ENCODE measurements at regions not wholly inside any gene's neighbourhood (a gene's known extent, or its start where the extent isn't known, plus 50 kb on each side); places are given as distances from the start of the nearest gene placed in this dataset.

DNA sequence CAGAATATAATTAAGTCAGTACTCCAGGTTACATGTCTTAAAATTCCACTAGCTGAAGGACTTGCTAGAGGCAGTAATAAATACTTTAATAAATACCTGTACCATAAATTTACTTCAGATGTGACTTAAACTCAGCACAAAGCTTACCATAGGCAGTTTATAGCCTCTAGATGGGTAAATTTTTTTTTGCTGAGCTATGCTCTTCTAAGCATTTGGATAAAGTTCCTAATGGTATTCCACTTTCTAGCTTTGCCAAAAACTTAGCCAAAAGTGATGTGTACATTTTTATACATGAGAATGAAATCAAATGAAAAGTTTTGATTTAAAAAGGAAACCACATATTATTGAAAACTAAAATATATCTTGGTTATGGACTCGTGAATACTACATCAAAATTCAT is 63.7 kb upstream of the DHX40 start:
- POLR2A ChIA-PET: no interaction called here
- peaks cover 7% of the 10 kb centered on the region for H3K27me3 Mint-ChIP-seq
- no peak overlapping the region for H3K27ac Mint-ChIP-seq
- no peaks in the 10 kb centered on the region for H3K36me3 Mint-ChIP-seq (ENCODE audit: low read depth)
- H3K4me3 Mint-ChIP-seq: no peak overlapping the region
- CTCF ChIA-PET: interaction anchor here (0.8 kb wide), 1 partner anchor 11 kb away, joined by 3 read pairs; no protein-coding TSS in a partner anchor
- DNase-seq: no peak
- no peaks in the 10 kb centered on the region for H3K4me1 Mint-ChIP-seq
- H3K9me3 Mint-ChIP-seq: no peaks in the 10 kb centered on the region

DNA sequence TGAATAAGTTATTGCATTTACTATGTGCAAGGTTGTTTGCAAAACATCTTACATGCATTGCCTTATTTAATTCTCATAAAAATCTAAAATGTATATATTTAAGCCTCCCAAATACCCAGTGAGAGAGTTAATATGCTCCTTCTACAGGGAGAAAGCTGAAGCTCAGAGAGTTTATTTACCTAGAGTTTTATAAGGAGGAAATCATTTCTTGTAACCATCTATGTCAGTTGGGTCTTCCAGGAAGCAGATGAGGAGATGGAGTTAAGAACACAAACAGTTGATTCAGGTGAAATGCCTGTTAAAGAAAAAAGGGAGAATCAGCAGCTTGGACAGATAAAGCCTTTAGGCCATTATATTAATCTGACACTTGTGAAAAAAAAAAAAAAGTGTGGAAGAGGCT is 62.6 kb upstream of the DHX40 start:
- no peak overlapping the region for H3K27ac Mint-ChIP-seq
- H3K27me3 Mint-ChIP-seq: peaks cover 2% of the 10 kb centered on the region
- ChIA-PET POLR2A (no interaction called here), CTCF (interaction anchor here (0.7 kb wide), 1 partner anchor 179 kb away, joined by 3 read pairs; no protein-coding TSS in a partner anchor)
- H3K36me3 Mint-ChIP-seq (ENCODE audit: low read depth): no peaks in the 10 kb centered on the region
- H3K4me3 Mint-ChIP-seq: no peak overlapping the region
- no peak for DNase-seq
- H3K4me1 Mint-ChIP-seq: no peaks in the 10 kb centered on the region
- no peaks in the 10 kb centered on the region for H3K9me3 Mint-ChIP-seq

GRCh38 chr17:59503500-59503899 is 61.9 kb upstream of the DHX40 start:
- ChIA-PET POLR2A (no interaction called here), CTCF (interaction anchor here (0.7 kb wide), 1 partner anchor 179 kb away, joined by 3 read pairs; no protein-coding TSS in a partner anchor)
- peak; percentile 9 for DNase-seq
- Mint-ChIP-seq H3K36me3 (ENCODE audit: low read depth) (no peaks in the 10 kb centered on the region), H3K27ac (no peak overlapping the region), H3K4me3 (no peak overlapping the region), H3K9me3 (no peaks in the 10 kb centered on the region), H3K4me1 (no peaks in the 10 kb centered on the region), H3K27me3 (peaks cover 2% of the 10 kb centered on the region)

GRCh38 chr17:59504821-59505220 is 60.6 kb upstream of the DHX40 start:
- Mint-ChIP-seq H3K9me3 (no peaks in the 10 kb centered on the region), H3K36me3 (ENCODE audit: low read depth) (no peaks in the 10 kb centered on the region), H3K4me3 (no peak overlapping the region), H3K27me3 (peaks cover 2% of the 10 kb centered on the region), H3K27ac (no peak overlapping the region), H3K4me1 (no peaks in the 10 kb centered on the region)
- CTCF ChIA-PET: interaction anchor here (1.5 kb wide), 1 partner anchor 17 kb away, joined by 4 read pairs; no protein-coding TSS in a partner anchor
- POLR2A ChIA-PET: no interaction called here
- DNase-seq: peak; percentile 5

GRCh38 chr17:59505610-59506276 is 59.7 kb upstream of the DHX40 start:
- ChIA-PET POLR2A (no interaction called here), CTCF (interaction anchor here (1.5 kb wide), 2 partner anchors 12 to 16 kb away, joined by 3 to 4 read pairs; no protein-coding TSS in a partner anchor)
- Mint-ChIP-seq H3K36me3 (ENCODE audit: low read depth) (no peaks in the 10 kb centered on the region), H3K27ac (no peak overlapping the region), H3K9me3 (no peaks in the 10 kb centered on the region), H3K4me1 (no peaks in the 10 kb centered on the region), H3K4me3 (no peak overlapping the region), H3K27me3 (peaks cover 2% of the 10 kb centered on the region)
- DNase-seq: peak; percentile 0

GRCh38 chr17:59506894-59507726 is 58.3 kb upstream of the DHX40 start:
- ChIA-PET CTCF (interaction anchor here (0.5 kb wide), 1 partner anchor 50 kb away, joined by 3 read pairs; no protein-coding TSS in a partner anchor), POLR2A (no interaction called here)
- Mint-ChIP-seq H3K4me3 (no peak overlapping the region), H3K36me3 (ENCODE audit: low read depth) (no peaks in the 10 kb centered on the region), H3K27ac (no peak overlapping the region), H3K9me3 (no peaks in the 10 kb centered on the region), H3K4me1 (no peaks in the 10 kb centered on the region), H3K27me3 (no peaks in the 10 kb centered on the region)
- DNase-seq: no peak

DNA sequence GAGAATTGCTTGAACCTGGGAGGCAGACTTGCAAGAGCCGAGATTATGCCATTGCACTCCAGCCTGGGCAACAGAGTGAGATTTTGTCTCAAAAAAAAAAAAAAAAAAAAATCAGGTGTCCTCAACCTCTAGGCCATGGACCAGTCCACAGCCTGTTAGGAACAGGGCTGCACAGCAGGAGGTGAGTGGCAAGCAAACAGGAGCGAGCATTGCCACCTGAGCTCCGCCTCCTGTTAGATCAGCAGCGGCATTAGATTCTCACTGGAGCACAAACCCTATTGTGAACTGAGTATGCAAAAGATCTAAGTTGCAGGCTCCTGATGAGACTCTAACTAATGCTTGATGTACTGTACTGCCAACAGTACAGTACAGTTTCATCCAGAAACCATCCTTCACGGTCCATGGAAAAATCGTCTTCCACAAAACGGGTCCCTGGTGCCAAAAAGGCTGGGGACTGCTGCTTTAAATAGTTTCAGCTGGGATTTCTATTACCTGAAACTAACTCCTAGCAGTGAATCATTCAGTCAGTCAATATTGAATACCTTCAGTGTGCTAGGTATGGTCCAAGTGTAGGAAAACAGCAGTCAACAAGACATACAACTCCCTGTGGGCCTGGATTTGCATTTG is 56.3 kb upstream of the DHX40 start:
- H3K27ac Mint-ChIP-seq: no peak overlapping the region
- H3K4me1 Mint-ChIP-seq: no peaks in the 10 kb centered on the region
- peak; percentile 2 for DNase-seq
- ChIA-PET CTCF (interaction anchor here (1.4 kb wide), 1 partner anchor 12 kb away, joined by 5 read pairs; no protein-coding TSS in a partner anchor), POLR2A (no interaction called here)
- no peaks in the 10 kb centered on the region for H3K36me3 Mint-ChIP-seq (ENCODE audit: low read depth)
- no peaks in the 10 kb centered on the region for H3K27me3 Mint-ChIP-seq
- no peak overlapping the region for H3K4me3 Mint-ChIP-seq
- no peaks in the 10 kb centered on the region for H3K9me3 Mint-ChIP-seq

DNA sequence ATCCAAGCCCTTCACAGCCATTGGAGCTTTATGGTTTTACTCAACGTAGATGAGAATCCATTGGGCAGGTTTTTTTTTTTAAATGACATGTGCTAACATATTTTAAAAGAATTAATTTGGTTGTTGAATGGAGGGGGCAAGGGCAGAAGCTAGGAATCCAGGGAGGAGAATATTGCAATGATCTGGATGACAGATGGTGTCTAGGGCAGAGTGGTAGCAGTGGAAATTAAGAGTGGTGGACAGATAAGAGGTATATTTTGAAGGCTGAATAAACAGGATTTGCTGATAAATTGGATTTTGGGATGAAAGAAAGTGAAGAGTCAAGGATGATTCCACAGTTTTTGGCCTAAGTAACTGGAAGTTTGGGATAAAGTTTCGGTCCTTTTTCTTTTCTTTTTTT is 54.8 kb upstream of the DHX40 start:
- no peak overlapping the region for H3K4me3 Mint-ChIP-seq
- ChIA-PET POLR2A (no interaction called here), CTCF (interaction anchor here (1.4 kb wide), 1 partner anchor 11 kb away, joined by 5 read pairs; no protein-coding TSS in a partner anchor)
- H3K36me3 Mint-ChIP-seq (ENCODE audit: low read depth): no peaks in the 10 kb centered on the region
- no peak overlapping the region for H3K27ac Mint-ChIP-seq
- H3K9me3 Mint-ChIP-seq: no peaks in the 10 kb centered on the region
- no peak for DNase-seq
- no peaks in the 10 kb centered on the region for H3K4me1 Mint-ChIP-seq
- H3K27me3 Mint-ChIP-seq: no peaks in the 10 kb centered on the region

- Mint-ChIP-seq H3K27ac (no peak overlapping the region), H3K27me3 (no peaks in the 10 kb centered on the region), H3K4me3 (no peak overlapping the region), H3K4me1 (no peaks in the 10 kb centered on the region), H3K9me3 (no peaks in the 10 kb centered on the region), H3K36me3 (ENCODE audit: low read depth) (no peaks in the 10 kb centered on the region)
- ChIA-PET POLR2A (no interaction called here), CTCF (interaction anchor here (1.2 to 1.9 kb wide), 2 partner anchors 10 to 201 kb away, joined by 4 to 5 read pairs; no protein-coding TSS in a partner anchor)
- no peak for DNase-seq
Observed at GRCh38 chr17:59511726-59512125, 53.7 kb upstream of the DHX40 start.

DNA sequence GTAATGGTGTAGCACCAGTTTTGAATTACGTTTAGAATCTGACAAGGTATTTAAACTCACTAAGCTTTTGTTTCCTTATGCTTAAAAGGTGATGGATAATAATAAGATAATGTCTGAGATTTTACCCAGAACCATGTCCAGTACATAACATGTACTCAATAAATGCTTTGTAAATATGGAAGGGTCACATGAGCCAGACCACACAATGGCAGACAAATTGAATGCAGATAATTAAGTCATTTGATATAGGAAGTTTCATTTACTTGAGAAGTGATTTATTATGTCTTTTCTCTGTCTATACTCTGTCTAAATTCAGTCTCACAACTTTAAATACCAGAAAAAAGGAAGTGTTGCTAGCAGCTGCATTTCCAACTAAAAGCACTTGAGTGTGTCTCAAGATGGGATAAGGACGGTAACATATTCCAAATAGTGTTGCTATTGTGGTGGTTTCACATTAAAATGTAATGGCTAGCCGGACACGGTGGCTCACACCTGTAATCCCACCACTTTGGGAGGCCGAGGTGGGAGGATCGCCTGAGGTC is 52.5 kb upstream of the DHX40 start:
- CTCF ChIA-PET: interaction anchor here (1.9 kb wide), 1 partner anchor 8 kb away, joined by 4 read pairs; no protein-coding TSS in a partner anchor
- H3K36me3 Mint-ChIP-seq (ENCODE audit: low read depth): no peaks in the 10 kb centered on the region

DNA sequence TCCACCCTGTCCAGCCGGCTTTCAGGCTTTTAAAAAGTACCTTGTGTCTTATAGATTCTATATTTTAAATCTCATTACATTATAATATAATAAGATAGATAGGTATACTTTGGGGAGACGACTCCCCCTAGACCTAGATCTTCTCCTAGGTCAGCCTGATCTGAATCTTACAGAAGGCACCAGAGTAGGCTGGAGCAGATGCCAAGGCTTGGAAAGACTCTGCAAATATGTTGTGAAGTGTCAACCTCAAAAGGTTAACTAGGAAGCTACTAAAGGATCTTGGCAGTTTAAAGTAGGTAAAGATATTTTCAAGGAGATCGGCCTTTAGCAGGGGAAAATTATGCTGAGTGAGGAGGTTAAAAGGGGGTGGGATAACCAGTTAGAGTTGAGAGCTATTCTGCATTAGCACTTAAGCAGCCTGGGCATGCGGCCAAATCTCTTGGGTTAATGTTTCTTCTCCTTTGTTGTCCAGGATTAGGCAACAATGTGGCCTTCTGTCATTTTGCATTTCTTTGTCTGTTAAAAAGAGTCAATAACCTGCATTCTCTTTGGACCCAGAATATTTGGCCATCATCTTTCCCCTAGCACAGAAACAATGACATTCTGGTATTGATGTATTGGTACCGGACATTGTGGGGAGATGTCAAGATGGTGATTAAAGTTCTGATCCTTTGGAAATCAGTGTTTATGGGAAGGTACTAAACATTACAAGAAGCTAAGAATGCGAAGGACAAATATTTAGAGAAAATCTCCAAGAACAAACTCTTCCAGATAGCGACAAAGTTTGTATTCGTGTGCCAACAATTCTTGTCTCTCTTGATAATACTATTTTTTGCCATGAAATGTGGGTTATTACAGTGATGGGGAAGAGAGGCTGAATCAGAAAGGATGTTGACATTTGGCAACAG is 51.2 kb upstream of the DHX40 start:
- CTCF ChIA-PET: interaction anchor here (0.6 kb wide), 1 partner anchor 220 kb away, joined by 4 read pairs; no protein-coding TSS in a partner anchor
- no peak overlapping the region for H3K27ac Mint-ChIP-seq

More for the DNA sequence above, 52.5 kb upstream of the DHX40 start:
- no peak overlapping the region for H3K27ac Mint-ChIP-seq
- H3K27me3 Mint-ChIP-seq: no peaks in the 10 kb centered on the region
- H3K9me3 Mint-ChIP-seq: no peaks in the 10 kb centered on the region
- POLR2A ChIA-PET: interaction anchor here (0.6 kb wide), 1 partner anchor 52 kb away, joined by 3 read pairs; no protein-coding TSS in a partner anchor
- H3K4me3 Mint-ChIP-seq: no peak overlapping the region
- peak; percentile 0 for DNase-seq
- H3K4me1 Mint-ChIP-seq: no peaks in the 10 kb centered on the region

More for the DNA sequence above, 51.2 kb upstream of the DHX40 start:
- Mint-ChIP-seq H3K9me3 (no peaks in the 10 kb centered on the region), H3K27me3 (no peaks in the 10 kb centered on the region), H3K36me3 (ENCODE audit: low read depth) (no peaks in the 10 kb centered on the region), H3K4me3 (no peak overlapping the region), H3K4me1 (no peaks in the 10 kb centered on the region)
- POLR2A ChIA-PET: no interaction called here
- no peak for DNase-seq
